Lower leg skin (tissue), 3 donors: ENCODE measurements at regions not wholly inside any gene's neighbourhood (a gene's known extent, or its start where the extent isn't known, plus 50 kb on each side); places are given as distances from the start of the nearest gene placed in this dataset.
"Not testable (repeated sequence)": the region's sequence is repeated elsewhere in the genome, so short reads cannot be mapped to it uniquely, and the experiment has no call there.

Source experiments
- POLR2A ChIP-seq, 2 donors: fragments of 450-650 bp; IDR thresholded peaks; one replicate each; pipeline ENCODE4 v1.6.1; 2016 to 2017; ENCODE audit warnings: antibody characterized with exemption in 2 of 2, mild to moderate bottlenecking in 1 of 2, moderate library complexity in 1 of 2
- TF ChIP-seq, protein P1 (sequence below), 3 donors: fragments of 450-650 bp; IDR thresholded peaks; one replicate each; pipeline ENCODE4 v1.5.1; 2016; ENCODE audit warnings: antibody characterized with exemption in 3 of 3, mild to moderate bottlenecking in 3 of 3, moderate library complexity in 2 of 3

DNA sequence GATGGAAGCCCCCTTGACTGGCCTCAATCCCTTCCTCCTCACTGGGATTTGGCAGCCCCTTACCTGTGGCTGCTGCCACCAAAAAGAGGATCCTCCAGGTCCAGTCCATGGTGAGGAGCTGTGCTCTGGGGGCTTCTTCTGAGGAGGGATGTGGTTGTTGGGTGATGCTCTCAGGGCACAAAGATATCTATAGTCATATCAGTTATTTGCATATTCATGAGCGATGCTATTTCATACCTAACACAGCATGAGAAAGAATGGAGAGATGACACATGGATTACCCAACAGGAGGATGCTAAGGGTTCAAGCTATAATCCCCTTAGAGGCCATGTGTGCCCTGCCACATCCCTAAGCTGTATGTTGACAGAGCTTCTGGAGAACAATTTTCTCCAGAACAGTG, 141.7 kb downstream of the POTEB start:
- TF ChIP-seq, protein P1, sequence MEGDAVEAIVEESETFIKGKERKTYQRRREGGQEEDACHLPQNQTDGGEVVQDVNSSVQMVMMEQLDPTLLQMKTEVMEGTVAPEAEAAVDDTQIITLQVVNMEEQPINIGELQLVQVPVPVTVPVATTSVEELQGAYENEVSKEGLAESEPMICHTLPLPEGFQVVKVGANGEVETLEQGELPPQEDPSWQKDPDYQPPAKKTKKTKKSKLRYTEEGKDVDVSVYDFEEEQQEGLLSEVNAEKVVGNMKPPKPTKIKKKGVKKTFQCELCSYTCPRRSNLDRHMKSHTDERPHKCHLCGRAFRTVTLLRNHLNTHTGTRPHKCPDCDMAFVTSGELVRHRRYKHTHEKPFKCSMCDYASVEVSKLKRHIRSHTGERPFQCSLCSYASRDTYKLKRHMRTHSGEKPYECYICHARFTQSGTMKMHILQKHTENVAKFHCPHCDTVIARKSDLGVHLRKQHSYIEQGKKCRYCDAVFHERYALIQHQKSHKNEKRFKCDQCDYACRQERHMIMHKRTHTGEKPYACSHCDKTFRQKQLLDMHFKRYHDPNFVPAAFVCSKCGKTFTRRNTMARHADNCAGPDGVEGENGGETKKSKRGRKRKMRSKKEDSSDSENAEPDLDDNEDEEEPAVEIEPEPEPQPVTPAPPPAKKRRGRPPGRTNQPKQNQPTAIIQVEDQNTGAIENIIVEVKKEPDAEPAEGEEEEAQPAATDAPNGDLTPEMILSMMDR (IDR thresholded peaks at IDR 0.05), result not testable (repeated sequence)
- not testable (repeated sequence) for TF ChIP-seq POLR2A (IDR thresholded peaks at IDR 0.05)
